NCI-H128 (cell line): ENCODE measurements at regions not wholly inside any gene's neighbourhood (a gene's known extent, or its start where the extent isn't known, plus 50 kb on each side); places are given as distances from the start of the nearest gene placed in this dataset.
"Not testable (repeated sequence)": the region's sequence is repeated elsewhere in the genome, so short reads cannot be mapped to it uniquely, and the experiment has no call there.

Experiments used
- DNase-seq: peaks from one replicate; lab custom pipeline; 2025; ENCODE audit not compliant: unreplicated experiment; lab: John Stamatoyannopoulos, UW

DNA sequence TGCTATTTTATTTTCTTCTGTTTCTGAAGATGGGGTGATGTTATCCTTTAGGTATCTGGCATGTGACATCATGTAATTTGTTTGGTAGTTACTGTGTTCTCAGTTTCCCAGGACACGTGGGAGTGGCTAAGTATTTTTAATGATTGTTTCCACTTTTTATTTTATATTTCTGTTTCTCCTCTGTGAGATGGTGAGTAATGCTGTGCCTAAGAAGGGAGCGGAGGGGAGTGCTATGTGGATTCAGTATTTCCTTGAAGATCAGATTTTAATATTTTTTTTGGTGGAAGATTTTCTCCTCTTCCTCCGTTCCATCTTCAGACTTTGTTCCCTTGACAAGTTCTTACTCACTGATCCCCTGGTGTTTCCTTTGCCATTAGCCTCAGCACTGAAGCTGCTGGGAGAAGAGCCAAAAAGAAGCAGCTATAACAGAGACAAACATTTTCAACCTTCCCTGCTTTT is 180.0 kb upstream of the MMADHC start:
- DNase-seq, result no peak

DNA sequence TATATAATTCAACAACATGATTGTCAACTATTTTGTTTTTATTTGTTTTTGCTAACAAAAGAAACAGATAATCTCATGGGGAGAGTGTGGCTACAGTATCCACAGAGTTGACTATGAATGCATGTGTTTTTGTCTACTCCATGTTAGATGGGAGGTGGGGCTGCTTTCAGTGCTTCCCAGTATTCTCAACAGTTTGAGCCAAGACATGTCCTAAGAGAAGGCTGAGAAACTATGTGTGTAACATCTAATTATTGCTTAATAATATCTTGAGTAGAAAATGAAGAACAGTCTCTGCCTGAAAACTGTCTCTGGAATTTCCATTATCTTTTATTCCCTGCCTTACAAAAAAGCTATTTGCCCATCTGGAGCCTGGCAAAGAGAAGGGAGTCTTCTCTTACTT is 178.8 kb upstream of the MMADHC start:
- DNase-seq, result no peak

- DNase-seq, result no peak
Measured at GRCh38 chr2:149765636-149766035, 178.1 kb upstream of the MMADHC start.

GRCh38 chr2:149765003-149765402 is 177.4 kb upstream of the MMADHC start:
- DNase-seq, result no peak

DNA sequence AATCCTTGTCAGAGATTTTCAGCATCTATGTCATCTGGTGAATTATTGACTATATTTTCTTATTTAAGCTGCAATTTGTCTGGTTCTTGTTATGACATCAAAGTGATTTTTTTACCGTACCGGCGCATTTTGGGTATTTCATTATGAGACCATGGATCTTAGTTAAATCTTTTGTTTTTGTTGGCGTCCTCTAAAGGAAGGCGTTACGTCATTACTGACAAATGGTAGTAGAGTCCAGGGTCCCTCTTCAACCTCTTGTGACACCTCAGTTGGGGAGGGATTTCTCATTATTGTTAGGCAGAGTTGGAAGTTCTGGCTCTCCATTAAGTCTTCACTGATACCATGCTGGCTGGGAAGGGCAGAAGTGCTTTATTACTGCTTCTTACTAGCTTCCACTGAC is 175.8 kb upstream of the MMADHC start:
- DNase-seq, result no peak

DNA sequence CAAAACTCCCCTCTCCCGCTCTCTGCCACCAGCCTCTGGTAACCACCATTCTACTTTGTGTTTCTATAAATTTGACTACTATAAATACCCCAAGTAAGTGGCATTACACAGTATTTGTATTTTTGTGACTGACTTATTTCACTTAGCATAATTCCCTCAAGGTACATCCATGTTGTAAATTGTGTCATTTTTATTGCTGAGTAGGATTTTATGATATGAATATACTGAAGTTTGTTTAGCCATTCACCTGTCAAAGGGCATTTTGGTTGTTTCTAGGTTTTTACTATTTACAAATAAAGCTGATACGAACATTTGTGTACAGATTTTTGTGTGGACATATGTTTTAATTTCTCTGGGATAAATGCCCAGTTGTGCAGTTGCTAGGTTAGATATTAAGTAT is 174.0 kb upstream of the MMADHC start:
- DNase-seq, result no peak

DNA sequence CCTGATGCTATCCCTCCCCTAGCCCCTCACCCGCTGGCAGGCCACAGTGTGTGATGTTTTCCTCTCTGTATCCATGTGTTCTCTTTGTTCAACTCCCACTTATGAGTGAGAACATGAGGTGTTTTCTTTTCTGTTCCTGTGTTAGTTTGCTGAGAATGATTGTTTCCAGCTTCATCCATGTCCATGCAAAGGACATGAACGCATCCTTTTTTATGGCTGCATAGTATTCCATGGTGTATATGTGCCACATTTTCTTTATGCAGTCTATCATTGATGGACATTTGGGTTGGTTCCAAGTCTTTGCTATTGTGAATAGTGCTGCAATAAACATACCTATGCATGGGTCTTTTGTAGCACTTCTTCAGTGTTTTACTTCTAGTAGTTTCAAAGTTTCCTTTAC is 171.8 kb upstream of the MMADHC start:
- DNase-seq, result not testable (repeated sequence)

GRCh38 chr2:149754722-149755121 is 167.1 kb upstream of the MMADHC start:
- DNase-seq, result not testable (repeated sequence)

DNA sequence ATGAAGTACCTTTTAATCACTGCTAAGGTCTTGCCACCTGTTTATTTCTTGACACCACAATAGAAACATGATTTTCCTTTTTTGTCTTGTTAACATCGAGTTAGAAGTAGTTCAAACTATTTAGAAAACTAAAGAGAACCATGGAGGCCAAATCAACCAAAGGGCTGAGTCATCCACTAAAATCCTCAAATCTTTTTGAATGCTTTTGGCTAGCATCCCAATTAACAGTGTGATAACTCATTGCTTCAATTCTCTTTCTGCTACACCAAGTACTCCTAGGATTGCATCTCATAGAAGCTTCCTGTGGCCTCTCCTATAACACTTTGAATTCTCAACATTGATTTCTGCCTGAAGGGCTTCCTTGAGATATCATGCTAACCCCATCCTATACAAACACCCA is 159.9 kb upstream of the MMADHC start:
- DNase-seq, result no peak

DNA sequence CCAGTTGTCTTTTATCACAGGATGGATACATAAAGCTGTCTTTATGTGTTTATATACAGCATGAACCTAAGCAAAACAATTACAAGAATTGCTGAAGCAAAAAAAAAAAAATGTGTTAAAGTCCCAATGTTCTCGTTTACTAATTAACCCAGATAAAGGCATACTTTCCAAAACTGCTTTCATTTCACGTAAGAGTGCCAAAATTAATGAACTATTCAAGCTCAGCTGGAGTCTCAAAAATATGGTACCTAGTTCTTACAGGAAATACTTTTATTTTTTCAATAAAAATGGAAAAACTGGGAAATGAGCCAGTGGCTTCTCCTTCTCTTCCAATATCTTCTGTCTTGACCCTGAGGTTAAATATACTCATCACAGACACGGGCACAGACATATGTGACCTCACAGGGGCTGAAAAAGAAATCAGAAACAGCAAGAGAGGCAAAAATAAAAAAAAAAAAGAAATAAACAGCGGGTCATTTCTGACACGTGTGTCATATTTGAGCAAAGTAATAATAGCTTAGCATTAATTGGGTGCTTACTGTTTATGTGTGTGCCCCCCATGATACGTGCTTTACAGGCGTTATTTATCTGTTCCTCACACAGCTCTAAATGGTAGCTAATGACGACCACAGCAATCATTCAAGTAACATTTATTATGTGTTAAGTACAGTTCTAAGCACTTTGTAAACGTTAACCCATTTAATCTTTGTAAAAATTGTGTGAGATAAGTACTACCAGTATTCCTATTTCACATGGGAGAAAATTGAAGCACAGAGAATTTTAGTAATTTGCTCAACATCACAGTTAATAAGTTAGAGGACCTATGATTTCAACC is 158.0 kb upstream of the MMADHC start:
- no peak for DNase-seq

- DNase-seq, result no peak
Measured at GRCh38 chr2:149744865-149745264, 157.3 kb upstream of the MMADHC start.

DNA sequence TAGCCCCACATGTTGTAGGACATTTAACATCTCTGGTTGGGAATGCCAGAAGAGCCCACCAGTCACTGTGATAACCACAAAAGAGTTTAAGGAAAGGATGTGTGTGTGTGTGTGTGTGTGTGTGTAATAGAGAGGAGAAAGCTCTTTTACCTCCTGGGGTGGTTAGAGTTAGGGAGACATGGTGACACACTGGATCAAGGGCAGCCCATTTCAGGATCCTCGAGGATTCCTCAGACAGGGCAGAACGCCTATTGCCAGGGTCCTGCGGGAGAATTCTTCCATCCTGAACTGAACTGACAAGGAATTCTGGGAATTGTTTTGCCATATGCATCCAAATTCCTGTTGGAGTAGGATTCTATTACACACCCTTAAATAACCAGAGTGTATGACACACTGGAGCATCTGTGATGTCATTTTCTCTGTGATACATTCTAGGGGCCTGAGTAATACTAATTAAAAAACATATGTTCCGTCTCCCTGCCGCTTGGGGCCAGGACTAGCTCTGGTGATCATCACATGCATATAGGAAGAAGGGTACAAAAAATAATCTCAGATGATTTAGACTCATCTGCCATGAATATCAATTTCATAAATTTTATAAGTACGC is 156.4 kb upstream of the MMADHC start:
- DNase-seq, result no peak

GRCh38 chr2:149741646-149742045 is 154.1 kb upstream of the MMADHC start:
- DNase-seq, result no peak

DNA sequence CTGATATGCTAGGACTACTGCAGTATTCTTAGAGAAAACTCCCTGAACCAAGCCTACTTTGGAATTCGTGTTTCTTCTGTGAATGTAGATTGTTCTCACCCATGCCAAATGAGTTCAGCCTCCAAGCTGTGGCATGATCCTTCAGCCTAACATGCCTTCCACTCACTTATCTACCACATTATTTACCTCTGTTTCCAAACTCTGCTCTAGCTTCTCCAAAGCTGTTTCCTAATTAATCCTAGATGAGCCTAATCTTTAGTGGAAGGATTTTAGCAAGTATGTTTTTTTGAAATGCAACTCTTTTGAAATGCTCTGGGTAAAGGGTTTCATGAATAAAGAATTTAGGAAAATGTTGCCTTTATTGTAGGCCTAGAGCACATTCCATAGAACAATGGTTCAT is 152.9 kb upstream of the MMADHC start:
- no peak for DNase-seq

GRCh38 chr2:149739883-149740265 is 152.3 kb upstream of the MMADHC start:
- no peak for DNase-seq

DNA sequence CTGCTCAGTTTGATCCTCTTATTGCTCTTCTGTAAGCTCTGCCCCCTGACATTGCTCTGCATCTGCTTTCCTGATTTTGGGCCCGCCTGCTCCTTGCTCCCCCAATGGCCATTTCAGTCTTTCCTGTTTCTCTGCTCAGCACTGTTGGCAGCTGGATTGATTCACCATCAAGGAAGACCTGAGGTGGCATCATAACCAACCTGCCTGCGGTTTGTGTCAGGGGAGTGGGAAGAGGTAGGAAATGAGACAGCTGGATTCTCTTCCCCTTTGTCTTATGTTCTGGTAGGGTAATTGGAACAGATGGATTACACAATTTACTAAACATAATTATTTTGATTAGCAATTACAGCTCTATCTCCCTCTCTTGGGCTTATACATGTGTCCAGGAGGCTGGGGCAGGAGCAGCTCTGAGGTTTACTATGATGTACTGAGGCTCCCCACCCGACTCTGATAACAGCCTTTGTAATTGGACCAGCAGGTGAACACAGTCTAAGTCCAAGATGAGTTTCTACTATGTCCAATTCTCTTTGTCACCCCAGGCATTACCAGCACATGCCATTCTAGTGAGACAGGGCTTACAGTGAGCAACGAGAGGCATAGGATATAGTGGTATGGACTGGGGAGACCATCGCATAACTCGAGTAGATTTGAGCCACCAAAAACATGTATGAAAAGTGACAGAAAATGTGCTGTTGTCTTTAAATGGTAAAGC is 151.8 kb upstream of the MMADHC start:
- no peak for DNase-seq

DNA sequence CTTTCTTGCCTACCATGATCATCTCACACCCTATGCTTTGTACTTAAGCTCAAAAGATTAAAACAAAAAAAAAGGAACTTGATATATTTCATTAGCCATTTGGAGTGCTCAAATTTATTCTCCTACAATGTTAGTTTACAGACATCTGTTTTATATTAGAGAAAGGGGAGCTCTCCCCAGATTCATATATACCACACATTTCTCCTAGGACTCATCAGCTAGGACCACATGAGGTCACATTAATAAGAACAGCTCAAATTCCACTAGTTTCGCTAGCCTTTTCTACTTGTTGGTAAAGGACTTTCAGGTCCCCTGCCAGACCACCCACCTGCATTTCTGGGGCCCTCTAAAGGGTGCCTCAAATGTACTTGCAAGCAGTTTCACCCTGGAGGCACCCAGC is 151.2 kb upstream of the MMADHC start:
- DNase-seq, result no peak

- DNase-seq, result no peak
Measured at GRCh38 chr2:149737896-149738295, 150.3 kb upstream of the MMADHC start.

DNA sequence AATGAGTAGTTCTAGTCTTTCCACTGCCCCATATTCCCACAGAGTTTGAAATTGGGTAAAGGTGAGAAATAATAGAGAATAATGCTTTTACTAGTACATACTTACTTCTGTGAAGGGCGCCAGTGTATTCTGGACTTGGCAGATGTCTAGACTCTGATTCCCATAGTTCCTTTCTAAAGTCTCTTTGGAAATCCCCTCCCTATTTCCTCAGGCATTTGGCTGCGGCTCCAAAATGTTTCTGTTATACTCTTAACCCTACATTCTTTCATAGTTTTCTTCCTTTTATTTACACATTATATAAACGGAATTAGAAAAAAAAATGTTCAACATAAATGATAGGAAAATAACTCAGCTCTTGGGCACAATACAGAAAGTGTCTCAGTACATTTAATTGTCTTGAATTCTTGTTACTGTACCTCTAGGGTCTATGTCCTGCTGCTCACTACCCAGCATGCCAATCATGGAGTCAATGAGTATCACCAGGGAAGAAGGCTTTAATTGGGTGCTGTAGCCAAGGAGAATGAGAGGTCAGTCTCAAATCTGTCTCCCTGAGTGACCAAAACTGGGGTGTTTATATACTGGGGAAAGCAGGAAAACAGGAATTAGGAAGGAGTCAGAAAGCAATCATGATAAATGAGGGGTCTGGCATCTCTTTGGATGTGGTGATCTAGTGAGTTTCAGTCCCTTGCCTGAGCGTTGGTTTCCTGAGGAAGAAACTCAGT is 147.8 kb upstream of the MMADHC start:
- no peak for DNase-seq

DNA sequence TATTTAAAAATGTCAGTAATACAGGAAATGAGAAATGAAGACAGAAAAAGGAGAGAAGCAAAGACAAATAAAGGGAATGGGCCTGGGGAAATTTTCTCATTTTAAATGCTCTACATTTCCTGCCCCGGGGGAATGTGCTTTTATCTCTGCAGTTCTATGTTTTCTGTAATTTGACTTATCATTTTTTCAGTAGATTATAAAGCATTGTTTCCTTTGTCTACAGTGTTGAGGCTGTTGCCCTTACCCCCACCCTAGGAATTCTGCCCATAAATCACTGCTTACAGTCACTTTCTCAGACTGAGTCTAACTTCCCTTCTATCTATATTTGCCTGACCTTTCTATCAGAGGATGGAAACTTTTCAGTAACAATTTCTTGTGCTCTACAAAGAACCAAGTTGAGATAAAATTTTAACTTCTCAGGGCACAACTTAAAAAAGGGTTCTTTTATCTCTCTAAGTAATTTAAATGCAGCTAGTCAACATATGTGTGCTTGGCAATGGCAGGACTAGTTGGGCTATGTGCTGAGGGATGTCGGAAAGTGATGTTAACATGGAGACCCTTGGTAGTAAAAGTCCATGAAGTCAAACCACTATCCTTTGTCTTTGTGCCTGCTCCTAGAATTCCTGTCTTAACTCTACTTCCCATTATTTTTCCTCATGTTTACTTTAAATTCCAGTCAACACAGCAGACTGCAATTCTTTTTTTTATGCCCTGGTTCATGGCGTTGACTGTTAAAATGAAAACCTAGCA is 146.5 kb upstream of the MMADHC start:
- no peak for DNase-seq
